Smooth muscle cell (in vitro differentiated cells): ENCODE measurements at regions not wholly inside any gene's neighbourhood (a gene's known extent, or its start where the extent isn't known, plus 50 kb on each side); places are given as distances from the start of the nearest gene placed in this dataset.

Source experiments
- DNase-seq: peaks from one replicate; lab custom pipeline; 2025; ENCODE audit not compliant: unreplicated experiment; lab: John Stamatoyannopoulos, UW
- H2AFZ ChIP-seq: fragments of 200-600 bp; sonication (generic); 2 replicates; pipeline ENCODE4 v1.6.0; 2016; ENCODE audit warnings: antibody characterized with exemption, low read depth, mild to moderate bottlenecking
- H3F3A ChIP-seq: fragments of 200-600 bp; sonication (generic); 2 replicates; pipeline ENCODE4 v1.6.0; 2017; ENCODE audit warnings: antibody characterized with exemption, low read depth
- H3K27ac ChIP-seq: fragments of 200-600 bp; sonication (generic); 2 replicates; pipeline ENCODE4 v1.5.1; 2016; ENCODE audit warnings: low read depth, mild to moderate bottlenecking
- H3K27me3 ChIP-seq: fragments of 200-600 bp; sonication (generic); 2 replicates; pipeline ENCODE4 v1.6.1; 2016; ENCODE audit warnings: low read depth, mild to moderate bottlenecking
- H3K36me3 ChIP-seq: fragments of 200-600 bp; sonication (generic); 2 replicates; pipeline ENCODE4 v1.5.1; 2016; ENCODE audit warnings: low read depth
- H3K4me1 ChIP-seq: fragments of 200-600 bp; sonication (generic); 2 replicates; pipeline ENCODE4 v1.5.1; 2016; ENCODE audit warnings: low read depth
- H3K4me2 ChIP-seq: fragments of 200-600 bp; sonication (generic); 2 replicates; pipeline ENCODE4 v1.6.0; 2016; ENCODE audit warnings: mild to moderate bottlenecking
- H3K4me3 ChIP-seq: fragments of 200-600 bp; sonication (generic); 2 replicates; pipeline ENCODE4 v1.5.1; 2016; ENCODE audit warnings: mild to moderate bottlenecking
- H3K79me2 ChIP-seq: fragments of 200-600 bp; sonication (generic); 2 replicates; pipeline ENCODE4 v1.6.0; 2016; ENCODE audit warnings: low read depth, mild to moderate bottlenecking
- H3K9ac ChIP-seq: fragments of 200-600 bp; sonication (generic); 2 replicates; pipeline ENCODE4 v1.6.0; 2016; ENCODE audit warnings: low read depth
- H3K9me3 ChIP-seq: fragments of 200-600 bp; sonication (generic); replicated peaks from 2 replicates; pipeline ENCODE4 v1.5.1; 2016; ENCODE audit warnings: low read depth
- H4K20me1 ChIP-seq: fragments of 200-600 bp; sonication (generic); 2 replicates; pipeline ENCODE4 v1.6.0; 2016; ENCODE audit warnings: low read depth
- WGBS: methylation state at CpG from one replicate; pipeline ENCODE4 v1.1.7; 2016; ENCODE audit warnings: low lambda C conversion rate; 5-methylcytosine and 5-hydroxymethylcytosine counted together
- TF ChIP-seq, protein P1 (sequence below): fragments of 200-600 bp; sonication (generic); IDR thresholded peaks from 2 replicates; pipeline ENCODE4 v1.5.1; 2017; ENCODE audit warnings: borderline replicate concordance, mild to moderate bottlenecking, antibody characterized with exemption; ENCODE audit not compliant: insufficient read depth, poor library complexity, severe bottlenecking

DNA sequence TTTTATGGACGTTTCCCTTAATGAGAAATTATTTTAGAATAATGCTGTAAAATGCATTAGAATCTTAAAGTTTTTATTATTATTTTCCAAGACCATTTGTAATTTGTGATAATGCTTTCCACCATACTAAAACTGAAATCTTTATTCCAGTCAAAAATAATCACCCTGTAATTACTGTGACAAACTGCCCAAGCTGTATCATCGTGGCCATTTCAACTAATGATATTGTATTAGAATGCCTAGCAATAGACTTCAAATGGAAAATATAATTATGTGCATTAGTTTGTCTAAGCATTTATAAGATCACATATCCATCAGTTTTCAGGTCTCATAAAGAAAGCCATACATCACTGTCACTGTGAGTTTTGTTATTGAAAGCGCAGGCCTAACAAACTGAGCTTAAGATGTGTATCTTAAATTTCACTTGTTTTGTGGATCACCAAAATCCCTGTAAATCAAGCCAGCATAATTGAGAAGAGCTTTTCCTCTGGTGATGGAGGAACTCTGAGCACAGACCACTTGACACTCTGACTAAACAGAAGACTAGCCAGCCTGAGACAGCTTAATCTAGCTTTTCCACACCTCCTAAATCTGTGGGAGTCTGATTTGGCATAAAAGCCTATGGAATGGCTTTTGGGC lies 1312.2 kb upstream of the ACVR2A start:
- no peak overlapping the region for H2AFZ ChIP-seq
- no peaks in the 10 kb centered on the region for H3K27me3 ChIP-seq
- no peaks in the 10 kb centered on the region for H3K9me3 ChIP-seq
- no peak overlapping the region for H3K9ac ChIP-seq
- H4K20me1 ChIP-seq = no peaks in the 10 kb centered on the region
- no peak overlapping the region for H3K4me2 ChIP-seq
- TF ChIP-seq, protein P1, sequence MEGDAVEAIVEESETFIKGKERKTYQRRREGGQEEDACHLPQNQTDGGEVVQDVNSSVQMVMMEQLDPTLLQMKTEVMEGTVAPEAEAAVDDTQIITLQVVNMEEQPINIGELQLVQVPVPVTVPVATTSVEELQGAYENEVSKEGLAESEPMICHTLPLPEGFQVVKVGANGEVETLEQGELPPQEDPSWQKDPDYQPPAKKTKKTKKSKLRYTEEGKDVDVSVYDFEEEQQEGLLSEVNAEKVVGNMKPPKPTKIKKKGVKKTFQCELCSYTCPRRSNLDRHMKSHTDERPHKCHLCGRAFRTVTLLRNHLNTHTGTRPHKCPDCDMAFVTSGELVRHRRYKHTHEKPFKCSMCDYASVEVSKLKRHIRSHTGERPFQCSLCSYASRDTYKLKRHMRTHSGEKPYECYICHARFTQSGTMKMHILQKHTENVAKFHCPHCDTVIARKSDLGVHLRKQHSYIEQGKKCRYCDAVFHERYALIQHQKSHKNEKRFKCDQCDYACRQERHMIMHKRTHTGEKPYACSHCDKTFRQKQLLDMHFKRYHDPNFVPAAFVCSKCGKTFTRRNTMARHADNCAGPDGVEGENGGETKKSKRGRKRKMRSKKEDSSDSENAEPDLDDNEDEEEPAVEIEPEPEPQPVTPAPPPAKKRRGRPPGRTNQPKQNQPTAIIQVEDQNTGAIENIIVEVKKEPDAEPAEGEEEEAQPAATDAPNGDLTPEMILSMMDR = no peak
- H3K4me3 ChIP-seq = no peak overlapping the region
- no peaks in the 10 kb centered on the region for H3K79me2 ChIP-seq
- 52% methylated on average over 3 of the region's 3 CpGs for WGBS
- no peaks in the 10 kb centered on the region for H3F3A ChIP-seq
- DNase-seq = no peak
- no peaks in the 10 kb centered on the region for H3K4me1 ChIP-seq
- no peaks in the 10 kb centered on the region for H3K36me3 ChIP-seq
- H3K27ac ChIP-seq = no peak overlapping the region

DNA sequence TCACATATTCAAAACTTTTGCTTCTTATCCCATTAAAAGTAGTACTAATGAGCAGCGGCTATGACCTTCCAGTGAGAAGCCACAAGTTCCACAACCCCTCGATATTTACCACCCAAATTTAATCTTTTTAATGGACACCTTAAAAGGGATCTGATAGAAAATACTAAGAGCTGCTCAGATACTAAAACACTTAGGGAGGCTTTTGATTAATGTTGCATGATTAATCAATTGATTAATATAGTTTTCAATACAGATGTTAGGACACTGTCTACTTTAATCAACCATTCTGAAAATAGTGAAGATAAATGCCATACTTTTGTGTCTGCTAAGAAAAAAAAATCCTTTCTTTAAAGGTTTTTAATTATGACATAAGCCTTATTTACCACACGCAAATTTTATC lies 1312.8 kb upstream of the ACVR2A start:
- Histone ChIP-seq H3F3A (no peaks in the 10 kb centered on the region), H4K20me1 (no peaks in the 10 kb centered on the region), H3K9ac (no peak overlapping the region), H2AFZ (no peak overlapping the region), H3K4me1 (no peaks in the 10 kb centered on the region), H3K36me3 (no peaks in the 10 kb centered on the region), H3K27ac (no peak overlapping the region), H3K4me3 (no peak overlapping the region), H3K27me3 (no peaks in the 10 kb centered on the region), H3K4me2 (no peak overlapping the region), H3K9me3 (no peaks in the 10 kb centered on the region), H3K79me2 (no peaks in the 10 kb centered on the region)
- WGBS = 89% methylated on average over 3 of the region's 3 CpGs
- TF ChIP-seq, protein P1 = no peak
- DNase-seq = no peak

DNA sequence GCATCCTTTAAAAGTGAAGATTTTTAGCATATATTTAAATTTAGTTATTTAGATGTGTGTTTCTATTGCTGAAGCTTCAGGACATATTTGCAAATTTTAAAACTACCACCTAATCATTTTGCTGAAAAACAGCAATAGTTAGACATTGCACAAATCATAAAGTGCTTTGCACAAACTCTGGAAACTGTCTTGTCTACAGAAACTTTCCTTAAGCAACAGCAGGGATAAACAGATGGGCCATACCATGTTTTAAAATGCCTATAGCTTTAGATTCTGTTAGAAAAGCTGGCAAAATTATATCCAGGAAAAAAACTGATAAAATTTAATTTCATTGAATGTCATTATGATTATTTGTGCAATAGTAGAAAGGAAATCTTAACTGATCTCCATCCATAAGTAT lies 1313.9 kb upstream of the ACVR2A start:
- H3K4me3 ChIP-seq = no peak overlapping the region
- no peak overlapping the region for H3K9ac ChIP-seq
- H4K20me1 ChIP-seq = no peaks in the 10 kb centered on the region
- TF ChIP-seq, protein P1 = no peak
- no peaks in the 10 kb centered on the region for H3K79me2 ChIP-seq
- H3K9me3 ChIP-seq = no peaks in the 10 kb centered on the region
- H3K36me3 ChIP-seq = no peaks in the 10 kb centered on the region
- H3K4me2 ChIP-seq = no peak overlapping the region
- no peak for DNase-seq
- H3K27me3 ChIP-seq = no peaks in the 10 kb centered on the region
- no peaks in the 10 kb centered on the region for H3K4me1 ChIP-seq
- no peaks in the 10 kb centered on the region for H3F3A ChIP-seq
- no peak overlapping the region for H2AFZ ChIP-seq
- no peak overlapping the region for H3K27ac ChIP-seq

DNA sequence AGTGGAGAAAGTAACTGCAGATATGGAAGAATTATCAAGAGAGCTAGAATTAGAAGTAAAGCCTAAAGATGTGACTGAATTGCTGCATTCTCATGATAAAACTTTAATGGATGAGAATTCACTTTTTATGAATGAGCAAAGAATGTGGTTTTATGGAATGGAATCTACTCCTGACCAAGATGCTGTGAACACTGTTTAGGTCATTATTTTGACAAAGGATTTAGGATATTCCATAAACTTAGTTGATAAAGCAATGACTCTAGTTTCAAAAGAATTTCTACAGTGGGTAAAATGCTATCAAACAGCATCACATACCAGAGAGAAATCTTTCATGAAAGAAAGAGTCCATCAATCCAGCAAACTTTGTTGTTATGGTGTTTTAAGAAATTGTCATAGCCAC lies 1317.7 kb upstream of the ACVR2A start:
- no peak overlapping the region for H3K4me2 ChIP-seq
- H3K27ac ChIP-seq = no peak overlapping the region
- no peaks in the 10 kb centered on the region for H3F3A ChIP-seq
- H3K36me3 ChIP-seq = no peaks in the 10 kb centered on the region
- no peaks in the 10 kb centered on the region for H4K20me1 ChIP-seq
- H3K9me3 ChIP-seq = no peaks in the 10 kb centered on the region
- H3K27me3 ChIP-seq = no peaks in the 10 kb centered on the region
- H3K9ac ChIP-seq = no peak overlapping the region
- H2AFZ ChIP-seq = no peak overlapping the region
- H3K79me2 ChIP-seq = no peaks in the 10 kb centered on the region
- H3K4me3 ChIP-seq = no peak overlapping the region
- TF ChIP-seq, protein P1 = no peak
- DNase-seq = no peak
- H3K4me1 ChIP-seq = no peaks in the 10 kb centered on the region
